Vagina (tissue), 2 donors: ENCODE measurements at regions not wholly inside any gene's neighbourhood (a gene's known extent, or its start where the extent isn't known, plus 50 kb on each side); places are given as distances from the start of the nearest gene placed in this dataset.

Source experiments
- POLR2A ChIP-seq, 2 donors: fragments of 450-650 bp; IDR thresholded peaks; one replicate each; pipeline ENCODE4 v1.6.1; 2017; ENCODE audit warnings: antibody characterized with exemption in 2 of 2, mild to moderate bottlenecking in 2 of 2, moderate library complexity in 2 of 2
- POLR2AphosphoS5 ChIP-seq, 2 donors: sonication (generic); formaldehyde crosslinking; IDR thresholded peaks; one replicate each; pipeline ENCODE4 v1.9.0; 2017; ENCODE audit warnings: antibody characterized with exemption in 2 of 2, mild to moderate bottlenecking in 2 of 2, low read depth in 1 of 2; ENCODE audit not compliant: insufficient read depth in 1 of 2
- TF ChIP-seq, protein P1 (sequence below), 3 experiments: fragments of 450-650 bp in 2 of 3; fragments of 200-600 bp in 1 of 3; sonication (generic) in 1 of 3; IDR thresholded peaks; one replicate each; pipeline ENCODE4 v1.5.1; 2017 to 2019; ENCODE audit warnings: antibody characterized with exemption in 3 of 3, mild to moderate bottlenecking in 2 of 3, moderate library complexity in 2 of 3

DNA sequence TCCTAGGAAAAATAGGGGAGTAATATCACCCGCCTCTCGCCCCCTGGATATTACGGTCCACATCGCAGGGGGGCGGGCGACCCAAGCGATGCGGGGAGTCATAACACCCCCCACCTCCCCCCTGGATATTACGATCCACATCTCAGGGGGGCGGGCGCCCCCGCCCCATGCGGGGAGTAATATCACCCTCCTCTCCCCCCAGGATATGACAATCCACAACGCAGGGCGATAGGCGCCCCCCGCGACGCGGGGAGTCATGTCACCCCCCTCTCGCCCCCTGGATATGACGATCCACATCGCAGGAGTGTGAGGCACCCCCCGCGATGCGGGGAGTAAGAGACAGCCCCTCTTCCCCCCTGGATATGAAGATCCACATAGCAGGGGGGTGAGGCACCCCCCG, 684.4 kb upstream of the PCDH9 start:
- no peak for TF ChIP-seq POLR2A (IDR thresholded peaks at IDR 0.05)
- TF ChIP-seq, protein P1, sequence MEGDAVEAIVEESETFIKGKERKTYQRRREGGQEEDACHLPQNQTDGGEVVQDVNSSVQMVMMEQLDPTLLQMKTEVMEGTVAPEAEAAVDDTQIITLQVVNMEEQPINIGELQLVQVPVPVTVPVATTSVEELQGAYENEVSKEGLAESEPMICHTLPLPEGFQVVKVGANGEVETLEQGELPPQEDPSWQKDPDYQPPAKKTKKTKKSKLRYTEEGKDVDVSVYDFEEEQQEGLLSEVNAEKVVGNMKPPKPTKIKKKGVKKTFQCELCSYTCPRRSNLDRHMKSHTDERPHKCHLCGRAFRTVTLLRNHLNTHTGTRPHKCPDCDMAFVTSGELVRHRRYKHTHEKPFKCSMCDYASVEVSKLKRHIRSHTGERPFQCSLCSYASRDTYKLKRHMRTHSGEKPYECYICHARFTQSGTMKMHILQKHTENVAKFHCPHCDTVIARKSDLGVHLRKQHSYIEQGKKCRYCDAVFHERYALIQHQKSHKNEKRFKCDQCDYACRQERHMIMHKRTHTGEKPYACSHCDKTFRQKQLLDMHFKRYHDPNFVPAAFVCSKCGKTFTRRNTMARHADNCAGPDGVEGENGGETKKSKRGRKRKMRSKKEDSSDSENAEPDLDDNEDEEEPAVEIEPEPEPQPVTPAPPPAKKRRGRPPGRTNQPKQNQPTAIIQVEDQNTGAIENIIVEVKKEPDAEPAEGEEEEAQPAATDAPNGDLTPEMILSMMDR (IDR thresholded peaks at IDR 0.05), result no peak
- no peak for TF ChIP-seq POLR2AphosphoS5 (IDR thresholded peaks at IDR 0.05; ENCODE audit: insufficient read depth in 1 of 2, low read depth in 1 of 2)
